ENCODE measurements at regions not wholly inside any gene's neighbourhood (a gene's known extent, or its start where the extent isn't known, plus 50 kb on each side); places are given as distances from the start of the nearest gene placed in this dataset.

DNA sequence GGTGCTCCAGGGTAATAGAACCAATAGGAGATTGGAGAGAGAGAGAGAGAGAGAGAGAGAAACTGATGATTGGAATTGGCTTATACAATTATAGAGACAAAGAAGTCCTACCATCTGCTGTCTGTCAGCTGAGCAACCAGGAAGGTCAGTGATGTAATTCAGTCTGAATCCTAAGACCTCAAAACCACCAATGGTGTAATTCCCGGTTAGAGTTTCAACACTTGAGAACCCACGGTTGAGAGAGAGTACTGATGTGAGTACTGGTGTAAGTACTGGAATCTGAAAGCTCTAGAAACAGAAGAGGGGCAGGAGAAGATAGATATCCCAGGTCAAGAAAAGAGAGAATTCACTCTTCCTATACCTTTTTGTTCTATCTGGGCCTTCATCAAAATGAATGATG is 775.8 kb downstream of the EFNA5 start:
- no peak for ATAC-seq
- no peak for TF ChIP-seq ZC3H10 (CRISPR knock-in tag; IDR thresholded peaks at IDR 0.05)
- no peak for TF ChIP-seq SNAI2 (CRISPR knock-in tag; IDR thresholded peaks at IDR 0.05)
- no peak for TF ChIP-seq ESRRG (CRISPR knock-in tag; IDR thresholded peaks at IDR 0.05)
- no peak for TF ChIP-seq ARNTL (CRISPR knock-in tag; IDR thresholded peaks at IDR 0.05; ENCODE audit: borderline replicate concordance, low read depth)
- no peak for TF ChIP-seq CSRNP3 (CRISPR knock-in tag; IDR thresholded peaks at IDR 0.05)
- no peak for TF ChIP-seq OSR1 (CRISPR knock-in tag; IDR thresholded peaks at IDR 0.05)
- TF ChIP-seq ZNF8 (CRISPR knock-in tag; IDR thresholded peaks at IDR 0.05): no peak
- TF ChIP-seq, protein P1, sequence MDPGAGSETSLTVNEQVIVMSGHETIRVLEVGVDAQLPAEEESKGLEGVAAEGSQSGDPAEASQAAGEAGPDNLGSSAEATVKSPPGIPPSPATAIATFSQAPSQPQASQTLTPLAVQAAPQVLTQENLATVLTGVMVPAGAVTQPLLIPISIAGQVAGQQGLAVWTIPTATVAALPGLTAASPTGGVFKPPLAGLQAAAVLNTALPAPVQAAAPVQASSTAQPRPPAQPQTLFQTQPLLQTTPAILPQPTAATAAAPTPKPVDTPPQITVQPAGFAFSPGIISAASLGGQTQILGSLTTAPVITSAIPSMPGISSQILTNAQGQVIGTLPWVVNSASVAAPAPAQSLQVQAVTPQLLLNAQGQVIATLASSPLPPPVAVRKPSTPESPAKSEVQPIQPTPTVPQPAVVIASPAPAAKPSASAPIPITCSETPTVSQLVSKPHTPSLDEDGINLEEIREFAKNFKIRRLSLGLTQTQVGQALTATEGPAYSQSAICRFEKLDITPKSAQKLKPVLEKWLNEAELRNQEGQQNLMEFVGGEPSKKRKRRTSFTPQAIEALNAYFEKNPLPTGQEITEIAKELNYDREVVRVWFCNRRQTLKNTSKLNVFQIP (CRISPR knock-in tag; IDR thresholded peaks at IDR 0.05; ENCODE audit: borderline replicate concordance, low read depth): no peak
- TF ChIP-seq RARB (CRISPR knock-in tag; IDR thresholded peaks at IDR 0.05): no peak
- TF ChIP-seq PPARA (CRISPR knock-in tag; IDR thresholded peaks at IDR 0.05; ENCODE audit: borderline replicate concordance): no peak
- TF ChIP-seq, protein P2, sequence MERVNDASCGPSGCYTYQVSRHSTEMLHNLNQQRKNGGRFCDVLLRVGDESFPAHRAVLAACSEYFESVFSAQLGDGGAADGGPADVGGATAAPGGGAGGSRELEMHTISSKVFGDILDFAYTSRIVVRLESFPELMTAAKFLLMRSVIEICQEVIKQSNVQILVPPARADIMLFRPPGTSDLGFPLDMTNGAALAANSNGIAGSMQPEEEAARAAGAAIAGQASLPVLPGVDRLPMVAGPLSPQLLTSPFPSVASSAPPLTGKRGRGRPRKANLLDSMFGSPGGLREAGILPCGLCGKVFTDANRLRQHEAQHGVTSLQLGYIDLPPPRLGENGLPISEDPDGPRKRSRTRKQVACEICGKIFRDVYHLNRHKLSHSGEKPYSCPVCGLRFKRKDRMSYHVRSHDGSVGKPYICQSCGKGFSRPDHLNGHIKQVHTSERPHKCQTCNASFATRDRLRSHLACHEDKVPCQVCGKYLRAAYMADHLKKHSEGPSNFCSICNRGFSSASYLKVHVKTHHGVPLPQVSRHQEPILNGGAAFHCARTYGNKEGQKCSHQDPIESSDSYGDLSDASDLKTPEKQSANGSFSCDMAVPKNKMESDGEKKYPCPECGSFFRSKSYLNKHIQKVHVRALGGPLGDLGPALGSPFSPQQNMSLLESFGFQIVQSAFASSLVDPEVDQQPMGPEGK (CRISPR knock-in tag; IDR thresholded peaks at IDR 0.05; ENCODE audit: borderline replicate concordance): no peak
- no peak for TF ChIP-seq ISL1 (CRISPR knock-in tag; IDR thresholded peaks at IDR 0.05)
- no peak for TF ChIP-seq GLIS3 (CRISPR knock-in tag; IDR thresholded peaks at IDR 0.05)

- TF ChIP-seq TSHZ2 (CRISPR knock-in tag; IDR thresholded peaks at IDR 0.05) (no peak), CSDC2 (CRISPR knock-in tag; IDR thresholded peaks at IDR 0.05) (no peak), ZFP3 (CRISPR knock-in tag; IDR thresholded peaks at IDR 0.05) (no peak), ISL1 (CRISPR knock-in tag; IDR thresholded peaks at IDR 0.05) (peak; percentile 34; the same call in 1 of the 2 replicates)
- ATAC-seq: no peak
Observed at GRCh38 chr5:106882035-106882434, 788.7 kb downstream of the EFNA5 start.

- no peak for ATAC-seq
- TF ChIP-seq ZNF8 (CRISPR knock-in tag; IDR thresholded peaks at IDR 0.05) (no peak), ZNF565 (CRISPR knock-in tag; conservative IDR thresholded peaks at IDR 0.05; ENCODE audit: low read depth) (no peak), BACH2 (CRISPR knock-in tag; IDR thresholded peaks at IDR 0.05; ENCODE audit: borderline replicate concordance) (no peak)
Observed at GRCh38 chr5:106880656-106881055, 790.1 kb downstream of the EFNA5 start.

- no peak for ATAC-seq
- TF ChIP-seq ISL1 (CRISPR knock-in tag; IDR thresholded peaks at IDR 0.05): no peak
- no peak for TF ChIP-seq TCF4 (CRISPR knock-in tag; IDR thresholded peaks at IDR 0.05; ENCODE audit: borderline replicate concordance)
- TF ChIP-seq, protein P1 (CRISPR knock-in tag; IDR thresholded peaks at IDR 0.05; ENCODE audit: borderline replicate concordance, low read depth): no peak
- no peak for TF ChIP-seq GLIS3 (CRISPR knock-in tag; IDR thresholded peaks at IDR 0.05)
- TF ChIP-seq BACH2 (CRISPR knock-in tag; IDR thresholded peaks at IDR 0.05; ENCODE audit: borderline replicate concordance): no peak
- no peak for TF ChIP-seq TOX (CRISPR knock-in tag; IDR thresholded peaks at IDR 0.05; ENCODE audit: borderline replicate concordance)
- TF ChIP-seq CSRNP3 (CRISPR knock-in tag; IDR thresholded peaks at IDR 0.05): no peak
Observed at GRCh38 chr5:106877881-106878280, 792.9 kb downstream of the EFNA5 start.
